HepG2 (cell line): ENCODE measurements at regions not wholly inside any gene's neighbourhood (a gene's known extent, or its start where the extent isn't known, plus 50 kb on each side); places are given as distances from the start of the nearest gene placed in this dataset.

ENCODE experiments used
- MEIS1 ChIP-seq: sonication (generic); formaldehyde crosslinking; IDR thresholded peaks from 2 replicates; pipeline ENCODE4 v1.9.0; 2021; ENCODE audit warnings: mild to moderate bottlenecking, missing genetic modification reagents, moderate library complexity, borderline replicate concordance
- ZNF550 ChIP-seq: sonication (generic); formaldehyde crosslinking; IDR thresholded peaks from 2 replicates; pipeline ENCODE4 v1.4.0; 2020; ENCODE audit warnings: mild to moderate bottlenecking, missing genetic modification reagents, borderline replicate concordance

- TF ChIP-seq ZNF550 (CRISPR knock-in tag) (no peak), MEIS1 (CRISPR knock-in tag) (no peak)
These were observed 327.7 kb upstream of the NAALADL2 start for GRCh38 chr3:174531262-174531982.
